Activated CD8-positive, alpha-beta T cell treated with anti-CD3 and anti-CD28 coated beads for 36 hours (primary cell): ENCODE measurements at regions not wholly inside any gene's neighbourhood (a gene's known extent, or its start where the extent isn't known, plus 50 kb on each side); places are given as distances from the start of the nearest gene placed in this dataset.

Experiments used
- ATAC-seq: fragments of 200-7000 bp; cut with Tn5 transposase; one replicate; pipeline ENCODE4 v1.10.0; 2021; ENCODE audit warnings: mild to moderate bottlenecking, moderate library complexity
- CTCF ChIA-PET: fragments of 350-600 bp; sonication (Branson Sonifier 250); formaldehyde crosslinking; loops from one replicate; lab custom pipeline; 2021; ENCODE audit warnings: antibody characterized with exemption; lab: Charles Lee
- POLR2A ChIA-PET: fragments of 350-600 bp; sonication (Branson Sonifier 250); formaldehyde crosslinking; loops from one replicate; lab custom pipeline; 2021; ENCODE audit warnings: antibody characterized with exemption; lab: Charles Lee
- DNase-seq: peaks from one replicate; pipeline ENCODE4 v3.0.0-alpha.2; 2020
- H3K27ac Mint-ChIP-seq: one replicate; pipeline ENCODE4 v1.8.0; 2021; ENCODE audit warnings: mild to moderate bottlenecking, mixed read lengths
- H3K27me3 Mint-ChIP-seq: one replicate; pipeline ENCODE4 v1.8.0; 2021; ENCODE audit warnings: mixed read lengths
- H3K36me3 Mint-ChIP-seq: one replicate; pipeline ENCODE4 v1.8.0; 2021; ENCODE audit warnings: low read depth, mixed read lengths
- H3K4me1 Mint-ChIP-seq: one replicate; pipeline ENCODE4 v1.8.0; 2021; ENCODE audit warnings: low read depth, mixed read lengths
- H3K4me3 Mint-ChIP-seq: one replicate; pipeline ENCODE4 v1.8.0; 2021; ENCODE audit warnings: mild to moderate bottlenecking, moderate library complexity, mixed read lengths
- H3K9me3 Mint-ChIP-seq: one replicate; pipeline ENCODE4 v1.8.0; 2021; ENCODE audit warnings: mixed read lengths
- CTCF ChIP-seq: fragments of 200-600 bp; IDR thresholded peaks from one replicate; pipeline ENCODE4 v1.8.0; 2022; ENCODE audit warnings: antibody characterized with exemption, mild to moderate bottlenecking
- intact Hi-C: fragments of 100-400 bp; cut with micrococcal nuclease; formaldehyde crosslinking; loops from one replicate; pipeline ENCODE4 v1.10.0; 2022

GRCh38 chr5:3030511-3031165, 279.2 kb upstream of the IRX2 start:
- H3K4me1 Mint-ChIP-seq: no peaks in the 10 kb centered on the region
- ChIA-PET POLR2A (no interaction called here), CTCF (no interaction called here)
- H3K27me3 Mint-ChIP-seq: no peaks in the 10 kb centered on the region
- no peak for TF ChIP-seq CTCF
- intact Hi-C loops: no loop called here
- no peaks in the 10 kb centered on the region for H3K36me3 Mint-ChIP-seq
- H3K27ac Mint-ChIP-seq: no peak overlapping the region
- DNase-seq (no peak), ATAC-seq (no peak)
- H3K4me3 Mint-ChIP-seq: no peak overlapping the region
- peaks cover 3% of the 10 kb centered on the region for H3K9me3 Mint-ChIP-seq

- H3K4me3 Mint-ChIP-seq: no peak overlapping the region
- intact Hi-C loops: no loop called here
- DNase-seq: no peak
- ChIA-PET CTCF (no interaction called here), POLR2A (no interaction called here)
- no peaks in the 10 kb centered on the region for H3K27me3 Mint-ChIP-seq
- no peaks in the 10 kb centered on the region for H3K4me1 Mint-ChIP-seq
- H3K36me3 Mint-ChIP-seq: no peaks in the 10 kb centered on the region
- no peak for ATAC-seq
- H3K27ac Mint-ChIP-seq: no peak overlapping the region
- peaks cover 3% of the 10 kb centered on the region for H3K9me3 Mint-ChIP-seq
- TF ChIP-seq CTCF: no peak
Measured at GRCh38 chr5:3029396-3029795, 277.9 kb upstream of the IRX2 start.

- peaks cover 4% of the 10 kb centered on the region for H3K9me3 Mint-ChIP-seq
- H3K4me1 Mint-ChIP-seq: no peaks in the 10 kb centered on the region
- H3K27me3 Mint-ChIP-seq: no peaks in the 10 kb centered on the region
- no peak for ATAC-seq
- no peak overlapping the region for H3K4me3 Mint-ChIP-seq
- intact Hi-C loops: no loop called here
- ChIA-PET CTCF (no interaction called here), POLR2A (no interaction called here)
- TF ChIP-seq CTCF: no peak
- no peak overlapping the region for H3K27ac Mint-ChIP-seq
- H3K36me3 Mint-ChIP-seq: no peaks in the 10 kb centered on the region
- no peak for DNase-seq
Measured at GRCh38 chr5:3027866-3028635, 276.6 kb upstream of the IRX2 start.

GRCh38 chr5:3027185-3027865, 275.8 kb upstream of the IRX2 start:
- CTCF ChIA-PET: no interaction called here
- H3K4me3 Mint-ChIP-seq: no peak overlapping the region
- DNase-seq (no peak), ATAC-seq (no peak)
- no peaks in the 10 kb centered on the region for H3K4me1 Mint-ChIP-seq
- peaks cover 4% of the 10 kb centered on the region for H3K9me3 Mint-ChIP-seq
- no peaks in the 10 kb centered on the region for H3K27me3 Mint-ChIP-seq
- intact Hi-C loops: no loop called here
- H3K36me3 Mint-ChIP-seq: no peaks in the 10 kb centered on the region
- H3K27ac Mint-ChIP-seq: no peak overlapping the region
- no peak for TF ChIP-seq CTCF
- POLR2A ChIA-PET: no interaction called here

GRCh38 chr5:3026651-3027050, 275.2 kb upstream of the IRX2 start:
- Mint-ChIP-seq H3K4me3 (no peak overlapping the region), H3K4me1 (no peaks in the 10 kb centered on the region), H3K36me3 (no peaks in the 10 kb centered on the region), H3K9me3 (peaks cover 4% of the 10 kb centered on the region), H3K27me3 (no peaks in the 10 kb centered on the region), H3K27ac (no peak overlapping the region)
- DNase-seq: no peak
- CTCF ChIA-PET: no interaction called here
- TF ChIP-seq CTCF: no peak
- intact Hi-C loops: no loop called here
- no peak for ATAC-seq
- POLR2A ChIA-PET: no interaction called here
